Activated CD8-positive, alpha-beta memory T cell treated with anti-CD3 and anti-CD28 coated beads for 48 hours (primary cell): ENCODE measurements at regions not wholly inside any gene's neighbourhood (a gene's known extent, or its start where the extent isn't known, plus 50 kb on each side); places are given as distances from the start of the nearest gene placed in this dataset.

ENCODE experiments used
- DNase-seq, 3 experiments: peaks; one replicate each; pipeline ENCODE4 v3.0.0-alpha.2; 2020; ENCODE audit warnings: low read depth in 2 of 3, low spot score in 2 of 3

DNA sequence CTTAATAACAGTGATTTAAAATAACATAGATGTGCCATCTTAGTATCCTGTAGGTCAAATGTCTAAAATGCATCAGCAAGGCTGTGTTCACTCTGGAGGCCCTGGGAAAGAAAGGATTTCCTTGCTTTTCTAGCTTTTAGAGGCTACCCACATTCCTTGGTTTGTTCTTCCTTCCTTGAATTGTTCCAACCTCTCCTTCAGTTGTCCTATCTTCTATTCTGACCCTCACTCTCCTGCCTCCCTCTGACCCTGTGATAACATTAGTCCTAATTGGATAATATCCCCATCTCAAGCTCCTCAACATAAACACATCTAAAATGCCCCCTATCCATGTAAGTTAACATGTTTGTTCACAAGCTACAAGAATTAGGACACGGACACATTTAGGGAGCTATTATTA, 733.5 kb downstream of the SOCS6 start:
- DNase-seq, result no peak

DNA sequence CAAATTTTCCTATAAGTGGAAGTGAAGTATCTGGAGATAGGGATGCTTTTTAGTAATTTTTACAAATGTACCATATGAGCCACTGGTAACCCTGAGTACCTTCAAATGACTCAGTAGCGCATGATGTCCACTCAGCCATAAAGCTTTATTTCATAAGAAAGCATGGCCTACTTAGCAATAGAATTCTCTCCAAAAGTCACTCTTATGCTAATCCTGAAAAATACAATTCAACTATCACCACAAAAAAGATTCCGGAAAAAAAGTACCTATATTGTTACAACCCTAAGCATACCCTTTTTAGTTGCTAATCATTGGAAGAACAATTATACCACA, 732.2 kb downstream of the SOCS6 start:
- DNase-seq, result no peak

DNA sequence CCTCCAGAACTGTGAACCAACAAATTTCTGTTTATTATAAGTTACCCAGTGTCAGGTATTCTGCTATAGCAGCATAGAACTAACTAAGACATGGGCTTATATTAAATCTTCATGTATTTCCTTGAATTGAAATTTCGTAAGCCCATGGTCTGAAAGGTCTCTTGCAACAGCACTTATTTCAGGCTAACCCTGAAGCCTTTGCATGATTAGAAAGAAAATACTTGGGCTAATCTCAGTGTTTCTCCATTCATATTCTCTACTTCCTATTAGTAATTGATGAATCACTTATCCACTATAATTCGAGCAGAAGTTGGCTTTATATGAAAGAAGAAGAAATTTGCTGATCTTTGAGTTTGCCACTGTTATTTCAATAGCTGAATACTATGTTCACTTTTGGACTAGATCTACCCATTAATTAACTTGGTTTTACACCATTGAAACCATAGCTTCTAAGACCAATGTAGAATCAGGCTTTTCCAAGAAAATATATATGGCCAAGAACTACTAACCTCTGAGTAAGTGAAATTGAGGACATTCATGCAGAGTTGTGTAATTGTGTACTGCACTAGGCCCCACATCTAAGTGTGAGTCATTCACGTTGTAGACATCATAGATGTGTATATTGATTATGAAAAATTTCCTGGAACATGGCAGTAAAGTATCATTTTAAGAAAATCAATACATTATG, 731.6 kb downstream of the SOCS6 start:
- no peak for DNase-seq

DNA sequence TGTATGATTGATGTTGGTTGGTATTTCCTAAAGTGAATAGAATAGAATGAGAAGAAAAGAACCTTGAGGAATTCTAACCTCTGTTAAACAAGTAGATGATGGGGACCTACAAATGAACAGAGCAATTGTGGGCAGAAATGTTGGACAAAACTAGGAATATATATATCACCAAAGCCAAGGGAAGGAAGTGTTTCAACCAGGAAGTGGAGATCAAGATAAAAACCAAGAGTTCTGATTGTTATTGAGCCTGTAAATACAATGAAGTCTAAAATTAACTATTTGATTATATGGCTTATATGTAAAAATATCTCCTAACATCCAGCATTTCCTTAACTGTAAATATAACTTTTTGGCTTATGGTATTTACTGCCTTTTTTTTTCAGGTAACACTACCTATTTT, 730.0 kb downstream of the SOCS6 start:
- DNase-seq, result no peak

DNA sequence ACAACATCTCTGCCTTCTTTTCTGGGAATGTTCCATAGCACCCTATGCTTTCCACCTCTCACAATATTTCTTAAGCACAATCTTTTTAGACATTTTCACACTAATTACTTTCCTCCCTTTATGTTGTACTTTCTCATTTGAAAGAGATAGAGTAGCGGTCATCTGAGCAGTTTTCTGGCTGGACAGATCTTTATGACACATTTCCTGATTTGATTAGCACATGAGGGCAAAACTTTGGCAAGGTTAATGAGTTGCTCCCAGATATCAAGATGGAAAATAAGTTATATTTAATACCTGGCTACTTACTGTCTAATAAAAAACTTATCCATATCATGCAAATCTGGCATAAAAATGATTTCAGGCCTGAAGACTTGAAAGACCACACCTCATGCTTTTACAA, 723.9 kb downstream of the SOCS6 start:
- no peak for DNase-seq

DNA sequence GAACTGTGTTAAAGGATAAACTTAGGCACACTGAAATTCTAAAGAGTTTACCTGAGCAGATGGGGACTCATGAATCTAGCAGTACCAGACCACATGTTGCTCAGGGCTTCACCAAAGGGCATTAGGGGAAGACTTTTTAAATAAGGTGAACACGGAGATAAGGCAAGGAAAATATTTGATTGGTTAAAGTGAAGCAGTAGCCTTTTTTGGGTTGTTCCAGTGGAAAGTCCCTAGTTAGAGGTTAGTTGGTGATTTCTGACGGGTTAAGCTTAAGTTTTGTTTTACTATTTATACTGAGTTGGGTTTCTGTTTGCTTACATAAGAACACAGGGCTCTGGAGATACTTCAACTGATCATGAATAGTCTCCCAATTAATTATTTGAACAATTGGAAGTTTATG, 722.5 kb downstream of the SOCS6 start:
- DNase-seq, result no peak

DNA sequence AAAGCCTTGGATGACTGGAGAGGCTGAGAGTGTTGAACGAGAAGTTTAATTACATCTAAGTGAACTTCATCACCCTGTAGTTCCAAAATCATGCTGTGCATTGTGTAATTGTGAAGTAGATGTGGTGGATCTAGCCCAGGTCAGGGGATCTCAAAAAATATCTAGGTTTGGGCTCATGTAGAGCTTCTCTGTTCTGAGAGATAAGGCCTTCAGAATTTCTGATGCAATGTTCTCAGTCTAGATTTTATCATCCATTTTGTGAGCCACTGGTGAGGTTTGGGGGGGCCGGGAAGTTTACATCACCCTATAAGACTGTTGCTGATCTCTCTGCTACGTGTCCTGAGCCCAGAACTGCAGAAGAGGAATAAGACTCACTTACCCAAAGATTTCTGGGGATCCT, 719.4 kb downstream of the SOCS6 start:
- DNase-seq, result no peak

DNA sequence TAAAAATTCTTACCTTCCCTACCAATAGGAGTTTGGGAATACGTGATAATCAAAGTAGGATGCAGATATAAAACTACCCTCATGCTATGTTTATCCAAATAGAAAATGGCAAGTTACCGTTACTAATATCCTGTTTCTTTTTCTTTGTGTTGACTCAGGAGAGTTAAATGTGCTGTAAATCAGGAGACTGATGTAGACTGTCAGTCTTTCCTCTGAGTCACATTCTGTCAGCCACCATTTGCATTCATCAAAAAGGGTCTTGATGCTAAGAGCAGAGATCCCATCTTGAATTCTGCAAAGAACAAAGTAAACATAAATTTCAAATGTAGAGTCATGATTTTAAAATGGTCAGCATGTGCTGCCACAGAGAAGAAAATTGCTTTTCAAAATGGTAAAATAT, 712.8 kb downstream of the SOCS6 start:
- no peak for DNase-seq

DNA sequence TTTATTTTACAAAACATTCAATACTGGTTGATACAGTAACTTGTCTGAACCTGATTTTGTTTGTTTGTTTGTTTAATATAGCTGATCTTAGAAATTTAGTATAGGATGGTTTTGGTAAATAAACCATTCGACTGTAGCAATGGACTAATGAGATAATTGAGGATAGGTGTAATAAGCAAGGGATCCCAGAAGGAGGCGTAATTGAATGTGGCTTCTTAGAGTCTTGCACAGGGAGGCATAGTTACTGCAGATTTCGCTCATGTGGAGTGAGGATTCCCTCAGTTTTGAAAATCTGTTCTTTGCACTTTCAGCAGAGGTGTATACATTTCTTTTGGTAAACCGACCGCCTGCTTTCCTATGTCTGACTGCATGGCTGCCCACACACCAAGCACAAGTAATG, 709.6 kb downstream of the SOCS6 start:
- DNase-seq, result no peak

DNA sequence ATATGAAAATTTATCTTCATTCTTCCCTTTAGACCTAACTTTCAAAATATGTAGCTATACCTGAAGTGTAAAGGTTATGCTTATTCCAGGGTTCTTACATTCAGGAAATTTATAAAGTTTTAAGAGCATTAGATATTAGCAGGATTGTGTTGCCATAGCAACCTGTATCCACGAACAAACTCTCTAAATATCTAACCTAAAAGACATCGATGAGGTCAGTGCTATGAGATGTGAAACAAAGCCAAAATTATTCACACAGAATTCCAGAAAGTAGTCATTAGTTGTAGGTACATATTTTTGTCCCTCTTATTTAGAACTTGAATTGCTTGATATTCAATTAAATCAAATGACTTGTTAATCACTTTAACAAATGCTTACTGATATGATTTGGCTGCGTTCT, 705.3 kb downstream of the SOCS6 start:
- no peak for DNase-seq

DNA sequence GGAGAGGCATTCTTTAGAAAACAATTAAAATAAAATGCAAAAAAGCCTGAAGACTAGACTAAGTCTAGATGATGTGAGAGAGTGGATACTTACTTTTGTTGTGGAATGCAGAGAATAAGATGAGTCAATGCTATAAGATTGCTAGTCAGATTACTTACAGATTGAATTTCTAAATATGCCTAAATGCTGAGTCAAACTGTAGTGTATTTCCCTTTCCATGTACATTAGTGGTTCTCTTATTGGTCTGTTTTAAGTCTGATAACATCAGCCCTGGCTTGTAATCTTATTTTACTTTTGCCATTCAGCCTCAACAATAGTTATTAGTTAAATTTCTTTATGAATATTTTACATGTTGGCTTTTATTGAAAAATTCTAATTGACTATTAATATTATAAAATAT, 702.7 kb downstream of the SOCS6 start:
- no peak for DNase-seq

DNA sequence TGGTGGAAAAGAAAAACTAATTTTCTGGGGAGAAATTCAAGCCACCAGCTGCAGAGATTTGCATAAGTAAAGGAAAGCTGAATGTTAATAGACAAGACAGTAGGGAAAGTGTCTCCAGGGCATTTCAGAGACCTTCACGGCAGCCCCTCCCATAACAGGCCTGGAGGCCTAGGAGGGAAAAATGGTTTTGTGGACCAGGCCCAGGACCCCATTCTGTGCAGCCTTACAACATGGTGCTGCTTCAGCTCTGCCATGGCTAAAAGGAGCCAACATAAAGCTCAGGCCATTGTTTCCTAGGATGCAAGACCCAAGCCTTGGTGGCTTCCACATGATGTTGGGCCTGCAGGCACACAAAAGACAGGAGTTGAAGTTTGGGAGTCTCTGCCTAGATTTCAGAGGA, 697.1 kb downstream of the SOCS6 start:
- DNase-seq, result no peak

DNA sequence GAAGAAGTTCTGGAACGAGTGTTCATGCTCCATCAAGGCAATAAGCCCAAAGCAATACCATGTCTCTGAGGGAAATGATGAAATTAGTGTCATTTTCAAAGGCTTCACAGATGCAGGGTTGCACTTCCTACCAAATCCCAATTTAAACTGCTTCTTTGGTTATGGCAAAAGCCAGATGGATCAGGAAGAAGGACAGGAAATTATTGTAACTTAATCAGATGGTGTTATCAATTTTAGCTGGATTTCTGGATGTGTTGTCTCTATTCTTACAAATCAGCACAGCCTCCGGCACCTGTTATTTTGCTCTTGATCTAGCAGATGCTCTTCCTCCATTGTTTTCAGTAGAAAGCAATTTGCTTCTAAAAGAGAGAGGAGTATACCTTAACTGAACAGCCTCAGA, 693.4 kb downstream of the SOCS6 start:
- no peak for DNase-seq

DNA sequence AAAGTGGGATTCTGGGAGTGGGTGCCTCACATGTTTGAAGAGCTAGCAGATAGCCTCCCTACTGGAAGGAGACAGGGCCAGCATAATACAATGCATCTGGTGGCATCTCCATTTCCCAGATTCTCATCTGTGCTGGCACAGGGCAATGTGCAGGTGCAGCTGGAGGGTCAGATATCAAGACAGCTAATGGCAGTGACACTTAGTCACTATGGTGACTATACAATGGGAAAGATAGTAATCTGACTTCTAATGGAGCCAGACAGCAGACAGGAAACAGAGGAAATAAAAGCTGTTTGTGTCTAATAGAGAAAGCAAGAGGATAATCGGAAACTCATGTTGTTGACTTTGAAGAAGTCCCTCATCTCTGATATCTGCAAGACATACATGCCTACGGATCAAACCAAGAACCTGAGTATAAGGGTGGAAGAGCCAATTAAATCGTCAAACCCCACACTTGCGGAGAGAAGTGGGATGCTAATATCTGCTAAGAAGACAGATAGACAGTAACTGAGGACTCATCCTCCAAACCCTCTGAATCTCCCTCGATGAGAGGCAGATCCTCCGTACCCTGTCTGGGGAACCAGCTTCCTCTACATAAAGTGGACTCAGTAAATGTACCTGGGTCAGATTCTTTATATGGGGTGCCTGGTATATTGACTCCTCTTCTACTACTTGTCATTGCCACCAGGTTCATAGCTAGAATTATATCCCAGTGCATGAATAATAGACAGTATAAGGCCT, 692.7 kb downstream of the SOCS6 start:
- no peak for DNase-seq

DNA sequence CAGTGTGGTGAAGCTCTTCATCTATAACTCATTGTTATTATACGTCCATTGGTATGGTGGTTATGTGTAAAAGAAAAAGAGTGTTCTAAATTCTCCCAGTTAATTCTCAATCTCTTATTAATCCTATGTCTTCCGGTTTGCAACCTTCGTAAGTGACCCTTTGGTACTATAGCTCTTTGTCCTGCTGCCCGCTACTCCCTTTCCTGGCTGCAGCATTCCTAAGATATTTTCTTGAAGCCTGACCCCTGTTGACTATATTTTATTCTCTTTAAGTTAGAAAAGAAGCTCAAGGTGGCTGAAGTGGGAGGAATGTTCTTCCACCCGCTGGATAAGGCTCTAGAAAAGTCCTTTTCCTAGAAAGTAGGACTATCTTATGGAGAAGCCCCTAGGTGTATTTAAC, 684.8 kb downstream of the SOCS6 start:
- no peak for DNase-seq

DNA sequence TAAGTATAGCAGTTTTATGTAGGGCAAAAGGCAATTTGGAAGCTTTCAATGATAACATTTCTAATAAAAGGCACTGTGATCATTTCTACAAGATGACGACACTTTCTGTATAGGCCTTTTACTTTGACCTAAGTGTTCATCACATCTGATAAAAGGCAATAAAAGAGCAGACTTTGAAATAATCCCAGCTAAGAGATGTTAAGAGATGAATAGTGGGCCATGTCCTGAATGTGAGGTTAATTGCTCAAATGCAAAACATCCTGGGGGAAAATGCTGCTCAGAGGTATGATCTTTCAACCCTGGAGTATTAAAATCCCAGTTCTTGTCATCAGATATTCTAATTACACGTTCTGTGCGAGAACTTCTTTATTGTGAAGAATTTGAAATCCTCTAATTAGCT, 677.6 kb downstream of the SOCS6 start:
- no peak for DNase-seq

DNA sequence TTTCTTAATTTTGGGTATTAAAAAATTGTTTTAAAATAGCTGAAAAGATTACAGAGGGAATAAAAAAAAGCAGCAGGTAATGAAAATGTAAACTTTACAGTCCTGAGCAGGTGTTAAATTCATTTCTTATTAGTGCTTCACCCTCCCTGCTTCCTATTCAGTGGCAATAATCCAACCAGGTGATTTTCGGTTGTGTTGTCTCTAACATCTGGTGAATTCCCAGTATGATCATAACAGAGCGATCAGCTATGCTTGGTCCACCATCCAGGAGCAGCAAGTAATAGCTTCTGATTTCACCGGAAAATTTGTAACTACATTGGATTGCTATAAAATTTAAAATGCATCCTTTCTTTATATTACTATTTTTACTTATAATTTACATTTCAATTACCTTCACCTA, 673.1 kb downstream of the SOCS6 start:
- DNase-seq, result no peak

DNA sequence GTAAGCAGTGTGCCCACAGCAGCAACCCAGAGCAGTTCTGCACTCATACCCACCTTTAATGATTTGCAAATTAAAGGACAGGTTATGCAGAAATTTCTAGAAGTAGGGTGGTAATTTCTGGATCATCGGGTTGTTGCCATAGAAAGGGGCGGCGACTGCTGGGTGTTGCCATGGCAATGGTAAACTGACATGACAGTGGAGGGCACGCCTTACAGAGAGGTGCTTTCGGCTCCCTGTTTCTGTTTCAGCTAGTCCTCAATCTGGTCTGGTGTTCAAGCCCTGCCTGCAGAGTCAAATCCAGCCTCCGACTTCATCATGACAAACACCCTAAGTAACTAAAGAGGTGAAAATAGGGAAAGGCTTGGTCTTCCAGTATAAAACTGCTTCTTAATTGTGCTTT, 667.7 kb downstream of the SOCS6 start:
- DNase-seq, result no peak

DNA sequence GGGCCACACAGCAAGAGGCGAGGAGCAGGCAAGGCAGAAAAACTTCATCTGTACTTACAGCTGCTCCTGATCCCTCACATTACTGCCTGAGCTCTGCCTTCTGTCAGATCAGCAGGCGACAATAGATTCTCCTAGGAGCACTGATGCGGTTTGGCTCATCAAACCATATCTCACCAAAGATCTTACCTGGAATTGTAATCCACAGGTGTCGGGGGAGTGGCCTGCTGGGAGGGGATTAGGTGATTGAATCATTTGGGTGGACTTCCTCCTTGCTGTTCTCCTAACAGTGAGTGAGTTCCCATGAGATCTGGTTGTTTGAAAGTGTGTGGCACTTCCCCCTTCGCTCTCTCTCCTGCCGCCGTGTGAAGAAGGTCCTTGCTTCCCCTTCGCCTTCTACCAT, 647.3 kb downstream of the SOCS6 start:
- DNase-seq, result no peak

DNA sequence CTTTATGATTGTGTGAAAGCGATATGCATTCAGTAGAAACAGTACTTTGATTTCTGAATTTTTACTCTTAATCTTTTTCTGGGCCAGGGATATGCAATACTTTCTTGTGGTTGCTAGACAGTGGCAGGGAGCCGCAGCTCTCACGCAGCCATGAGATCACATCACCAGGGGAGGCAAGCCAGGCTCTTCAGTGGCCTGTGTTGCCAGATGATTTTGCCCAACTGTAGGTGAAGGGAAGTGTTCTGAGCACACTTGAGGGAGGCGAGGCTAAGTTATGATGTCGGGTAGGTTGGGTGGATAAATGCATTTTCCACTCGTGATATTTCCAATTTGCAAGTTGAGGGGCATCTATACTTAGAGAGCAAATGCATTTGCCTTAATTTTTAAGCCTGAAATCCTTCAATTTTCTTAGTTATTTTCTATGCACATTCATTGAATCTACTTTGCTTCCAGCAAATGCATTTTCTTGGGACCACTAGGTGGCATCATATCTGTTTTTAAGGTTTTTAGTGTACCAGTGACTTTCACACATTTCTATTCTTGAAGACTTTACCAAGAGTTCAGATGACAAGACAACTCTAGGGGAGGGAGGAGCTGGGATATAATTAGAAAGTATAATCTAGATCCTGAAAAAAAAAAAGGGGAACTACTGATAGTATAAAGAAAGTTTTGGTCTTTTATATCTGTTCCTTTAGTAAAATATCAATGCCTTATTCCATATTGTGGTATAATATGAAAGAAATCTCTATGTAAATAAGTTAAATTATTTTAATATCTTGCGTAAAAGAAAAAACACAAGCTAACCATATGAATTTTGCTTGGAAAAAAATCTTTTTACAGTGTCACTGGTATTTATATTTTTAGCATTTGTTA, 643.3 kb downstream of the SOCS6 start:
- no peak for DNase-seq

DNA sequence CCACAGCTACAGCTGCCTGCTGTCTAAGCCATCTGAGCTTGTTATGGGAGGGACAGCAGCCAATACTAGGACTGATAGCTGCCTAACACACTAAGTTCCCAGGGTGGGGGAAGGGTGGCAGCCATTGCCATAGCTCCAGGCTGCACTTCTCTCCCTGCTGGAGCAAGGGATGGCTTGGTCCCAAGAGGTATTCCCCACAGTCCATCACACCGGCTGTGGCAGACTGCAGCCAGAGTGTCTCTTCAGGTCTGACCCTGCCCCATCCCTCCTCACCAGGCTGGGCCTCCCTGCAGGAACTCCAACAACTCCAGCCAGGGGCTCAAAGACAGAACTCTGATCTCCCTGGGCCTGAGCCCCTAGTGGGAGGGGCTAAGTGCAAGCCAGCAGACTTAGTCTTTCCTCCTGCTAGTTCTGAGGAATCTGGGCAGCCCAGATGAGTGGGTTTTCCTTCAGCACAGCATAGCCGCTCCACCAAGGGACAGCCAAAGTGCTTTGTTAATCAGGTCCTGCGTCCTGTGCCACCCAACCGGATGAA, 632.1 kb downstream of the SOCS6 start:
- DNase-seq, result no peak

DNA sequence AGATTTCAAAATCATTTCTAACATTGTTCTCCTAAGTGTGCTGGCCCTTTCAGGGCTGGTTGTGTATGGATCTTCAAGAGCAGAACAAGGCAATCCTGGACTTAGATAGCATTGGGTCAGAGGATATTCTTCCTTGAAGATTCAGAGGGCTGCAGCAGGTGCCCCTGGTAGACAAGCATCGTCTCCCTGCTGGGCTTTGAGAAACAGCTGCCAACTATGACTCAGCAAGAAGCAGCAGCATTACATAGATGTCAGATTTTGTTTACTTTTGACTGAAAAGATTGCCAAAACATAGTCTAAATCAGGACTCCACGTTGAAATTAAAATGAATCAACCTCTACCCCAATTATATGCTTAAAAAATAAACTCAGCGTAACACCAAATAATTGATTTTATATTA, 618.8 kb downstream of the SOCS6 start:
- no peak for DNase-seq
